DOHH2 (cell line): ENCODE measurements at regions not wholly inside any gene's neighbourhood (a gene's known extent, or its start where the extent isn't known, plus 50 kb on each side); places are given as distances from the start of the nearest gene placed in this dataset.

Source experiments
- H3F3A ChIP-seq: fragments of 200-600 bp; sonication (generic), shearing (Covaris generic); 2 replicates; pipeline ENCODE4 v1.6.0; 2016; ENCODE audit warnings: antibody characterized with exemption, mild to moderate bottlenecking; ENCODE audit not compliant: control insufficient read depth, insufficient read depth
- H3K27ac ChIP-seq: fragments of 200-600 bp; sonication (generic); 2 replicates; pipeline ENCODE4 v1.5.1; 2014; ENCODE audit warnings: low read depth, mild to moderate bottlenecking, low read length, moderate library complexity
- H3K27me3 ChIP-seq: fragments of 200-600 bp; sonication (generic); 2 replicates; pipeline ENCODE4 v1.6.1; 2014; ENCODE audit warnings: mild to moderate bottlenecking, low read length, mixed read lengths; ENCODE audit not compliant: control insufficient read depth
- H3K36me3 ChIP-seq: fragments of 200-600 bp; sonication (generic); 2 replicates; pipeline ENCODE4 v1.6.1; 2014; ENCODE audit warnings: mild to moderate bottlenecking, low read length, moderate library complexity, mixed read lengths; ENCODE audit not compliant: control insufficient read depth
- H3K4me1 ChIP-seq: fragments of 200-600 bp; sonication (generic); 2 replicates; pipeline ENCODE4 v1.6.1; 2014; ENCODE audit warnings: mild to moderate bottlenecking, low read length, mixed read lengths; ENCODE audit not compliant: control insufficient read depth
- H3K4me2 ChIP-seq: fragments of 200-600 bp; sonication (generic); 2 replicates; pipeline ENCODE4 v1.6.0; 2014; ENCODE audit warnings: mild to moderate bottlenecking, low read length, moderate library complexity
- H3K4me3 ChIP-seq: fragments of 200-600 bp; sonication (generic); 2 replicates; pipeline ENCODE4 v1.5.1; 2014; ENCODE audit warnings: mild to moderate bottlenecking, low read length, mixed read lengths
- H3K79me2 ChIP-seq: fragments of 200-600 bp; sonication (generic); 2 replicates; pipeline ENCODE4 v1.6.1; 2014; ENCODE audit warnings: mild to moderate bottlenecking, low read length, mixed read lengths; ENCODE audit not compliant: control insufficient read depth
- H3K9me2 ChIP-seq: fragments of 200-600 bp; sonication (generic); replicated peaks from 2 replicates; pipeline ENCODE4 v1.6.1; 2014; ENCODE audit warnings: mild to moderate bottlenecking, low read length, mixed read lengths; ENCODE audit not compliant: control insufficient read depth
- H3K9me3 ChIP-seq: fragments of 200-600 bp; sonication (generic); 2 replicates; pipeline ENCODE4 v1.6.1; 2014; ENCODE audit warnings: antibody characterized with exemption, low read length, mixed read lengths; ENCODE audit not compliant: control insufficient read depth, insufficient read depth
- H4K20me1 ChIP-seq: fragments of 200-600 bp; sonication (generic); 2 replicates; pipeline ENCODE4 v1.6.0; 2014; ENCODE audit warnings: low read depth, mild to moderate bottlenecking, antibody characterized with exemption, low read length, moderate library complexity; ENCODE audit not compliant: control insufficient read depth, insufficient read depth
- CTCF ChIP-seq: fragments of 200-600 bp; sonication (generic); IDR thresholded peaks from one replicate; pipeline ENCODE4 v1.5.1; 2014; ENCODE audit warnings: antibody characterized with exemption, mild to moderate bottlenecking, low read depth, low read length; ENCODE audit not compliant: poor library complexity, severe bottlenecking
- EZH2phosphoT487 ChIP-seq: fragments of 200-600 bp; sonication (generic); IDR thresholded peaks from 2 replicates; pipeline ENCODE4 v1.6.1; 2017; ENCODE audit warnings: borderline replicate concordance, mild to moderate bottlenecking, antibody characterized with exemption, low read length, moderate library complexity, mixed read lengths

- no peaks in the 10 kb centered on the region for H4K20me1 ChIP-seq
- H3K79me2 ChIP-seq: no peaks in the 10 kb centered on the region
- H3K9me3 ChIP-seq: no peaks in the 10 kb centered on the region
- no peaks in the 10 kb centered on the region for H3K4me1 ChIP-seq
- no peaks in the 10 kb centered on the region for H3F3A ChIP-seq
- H3K9me2 ChIP-seq: no peaks in the 10 kb centered on the region
- no peak overlapping the region for H3K4me2 ChIP-seq
- H3K4me3 ChIP-seq: no peak overlapping the region
- no peaks in the 10 kb centered on the region for H3K27me3 ChIP-seq
- H3K27ac ChIP-seq: no peak overlapping the region
- TF ChIP-seq EZH2phosphoT487 (no peak), CTCF (no peak)
- no peaks in the 10 kb centered on the region for H3K36me3 ChIP-seq
These were observed 1043.5 kb upstream of the SORCS1 start for GRCh38 chr10:108208038-108208437.

GRCh38 chr10:108204528-108205305, 1040.2 kb upstream of the SORCS1 start:
- no peak overlapping the region for H3K4me2 ChIP-seq
- no peaks in the 10 kb centered on the region for H3K9me3 ChIP-seq
- no peaks in the 10 kb centered on the region for H3K4me1 ChIP-seq
- H3K27me3 ChIP-seq: no peaks in the 10 kb centered on the region
- TF ChIP-seq CTCF (peak; percentile 53), EZH2phosphoT487 (no peak)
- no peaks in the 10 kb centered on the region for H3F3A ChIP-seq
- no peak overlapping the region for H3K4me3 ChIP-seq
- H3K79me2 ChIP-seq: no peaks in the 10 kb centered on the region
- H3K36me3 ChIP-seq: no peaks in the 10 kb centered on the region
- no peaks in the 10 kb centered on the region for H4K20me1 ChIP-seq
- no peaks in the 10 kb centered on the region for H3K9me2 ChIP-seq
- no peak overlapping the region for H3K27ac ChIP-seq

- no peaks in the 10 kb centered on the region for H4K20me1 ChIP-seq
- TF ChIP-seq CTCF (no peak), EZH2phosphoT487 (no peak)
- no peaks in the 10 kb centered on the region for H3K9me2 ChIP-seq
- H3F3A ChIP-seq: no peaks in the 10 kb centered on the region
- H3K27me3 ChIP-seq: no peaks in the 10 kb centered on the region
- no peaks in the 10 kb centered on the region for H3K79me2 ChIP-seq
- no peak overlapping the region for H3K27ac ChIP-seq
- H3K4me3 ChIP-seq: no peak overlapping the region
- H3K4me2 ChIP-seq: no peak overlapping the region
- no peaks in the 10 kb centered on the region for H3K36me3 ChIP-seq
- no peaks in the 10 kb centered on the region for H3K4me1 ChIP-seq
- H3K9me3 ChIP-seq: no peaks in the 10 kb centered on the region
These were observed 1039.5 kb upstream of the SORCS1 start for GRCh38 chr10:108203905-108204527.
